ENCODE measurements at regions not wholly inside any gene's neighbourhood (a gene's known extent, or its start where the extent isn't known, plus 50 kb on each side); places are given as distances from the start of the nearest gene placed in this dataset.

DNA sequence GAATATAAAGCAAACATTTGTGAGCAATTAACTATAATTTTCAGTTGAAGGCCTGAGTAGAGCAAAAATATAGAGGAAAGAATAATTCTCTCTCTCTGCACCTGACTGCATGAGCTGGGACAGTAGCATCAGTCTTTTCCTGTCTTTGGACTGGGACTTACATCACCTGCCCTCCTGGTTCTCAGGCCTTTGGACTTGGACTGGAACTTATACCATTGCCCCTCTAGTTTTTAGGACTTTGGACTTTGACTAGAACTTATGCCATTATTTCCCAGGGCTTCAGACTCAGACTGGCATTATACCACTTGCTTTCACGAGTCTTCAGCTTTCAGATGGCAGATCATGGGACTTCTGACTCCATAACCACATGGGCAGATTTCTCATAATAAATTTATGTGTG, 81.0 kb upstream of the SLC25A13 start:
- no peak for DNase-seq

DNA sequence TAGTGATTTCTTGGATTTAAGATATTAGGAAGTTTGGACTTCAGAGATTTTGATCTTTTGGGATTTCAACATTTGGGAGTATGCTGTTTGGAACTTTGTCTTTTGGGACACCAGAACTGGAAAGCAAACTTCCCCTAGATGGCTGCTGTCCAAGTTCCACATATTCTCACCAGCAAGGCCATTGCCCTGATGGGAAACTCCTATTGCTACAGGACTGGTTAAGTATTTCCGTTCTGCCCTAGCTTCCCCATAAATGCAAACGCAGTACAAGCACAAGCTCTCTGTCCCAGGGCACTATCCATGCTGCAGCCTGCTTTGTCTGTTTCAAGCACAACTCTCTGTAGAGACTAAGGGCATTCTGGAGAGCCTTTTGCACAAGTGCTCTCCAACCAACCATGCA, 79.3 kb upstream of the SLC25A13 start:
- no peak for DNase-seq

DNA sequence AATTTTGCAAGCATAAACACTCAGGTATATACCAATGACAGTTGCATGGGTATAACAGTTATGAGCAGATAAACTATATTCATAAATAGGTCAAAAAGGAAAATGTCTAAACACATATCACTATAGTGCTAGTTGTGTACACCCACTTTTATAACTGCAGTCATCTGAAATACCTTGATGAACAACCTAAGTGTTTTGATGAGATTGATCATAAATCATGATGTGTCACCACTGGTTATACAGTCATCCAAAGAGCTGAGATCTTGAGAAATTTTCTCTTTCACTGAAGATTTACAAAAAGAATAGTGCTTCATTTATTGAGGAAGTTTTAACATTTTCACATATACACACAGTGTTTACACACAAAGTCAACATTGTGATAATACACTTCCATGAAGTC, 78.6 kb upstream of the SLC25A13 start:
- no peak for DNase-seq

DNA sequence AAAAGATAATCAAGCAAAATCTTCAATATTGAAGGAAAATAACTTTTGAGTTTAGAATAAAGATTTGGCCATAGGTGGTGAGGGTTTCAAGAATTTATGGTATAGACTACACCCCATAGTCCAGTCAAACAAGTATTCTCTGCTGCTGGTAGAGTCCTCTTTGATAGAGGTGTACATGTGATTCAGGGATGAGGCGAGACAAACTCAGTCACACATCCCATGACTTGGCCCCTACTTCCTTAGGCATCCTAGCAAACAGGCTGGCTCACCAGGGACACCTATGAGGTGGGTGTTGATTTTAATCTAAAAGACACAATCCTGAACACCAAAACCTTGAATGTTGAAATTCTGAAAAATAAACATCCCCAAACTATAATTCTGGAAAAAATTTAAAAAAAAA, 78.1 kb upstream of the SLC25A13 start:
- DNase-seq: no peak

DNA sequence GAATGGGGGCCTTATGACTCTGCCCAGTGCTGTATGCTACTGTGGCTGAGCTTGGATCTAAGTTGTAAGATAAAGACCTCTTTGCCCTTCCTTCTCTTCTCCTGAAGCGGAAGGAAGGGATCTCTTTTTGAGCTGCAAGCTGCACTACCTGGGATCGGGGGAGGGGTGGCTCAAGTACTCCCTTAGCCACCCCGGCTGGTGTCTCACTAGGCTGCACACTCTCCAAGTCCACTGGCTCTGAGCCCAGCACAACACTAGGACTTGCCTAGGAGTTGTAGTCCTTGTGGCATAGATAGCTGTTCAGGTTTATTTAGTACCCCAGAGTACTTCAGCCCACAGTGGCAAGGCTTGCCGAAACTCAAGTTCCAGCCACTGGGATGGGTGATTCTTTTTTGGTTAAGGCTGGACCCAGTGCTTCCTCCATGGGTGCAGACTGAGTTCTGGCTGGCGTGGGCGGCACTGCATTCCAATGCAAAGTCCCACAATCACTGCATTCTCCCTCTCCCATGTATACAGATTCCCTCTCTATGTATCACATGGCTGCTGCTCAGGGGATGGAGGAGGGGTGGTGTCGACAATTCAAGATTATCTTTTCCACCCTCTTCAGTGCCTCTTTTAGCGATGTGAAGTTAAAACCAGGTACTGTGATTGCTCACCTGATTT, 76.2 kb upstream of the SLC25A13 start:
- DNase-seq: no peak

DNA sequence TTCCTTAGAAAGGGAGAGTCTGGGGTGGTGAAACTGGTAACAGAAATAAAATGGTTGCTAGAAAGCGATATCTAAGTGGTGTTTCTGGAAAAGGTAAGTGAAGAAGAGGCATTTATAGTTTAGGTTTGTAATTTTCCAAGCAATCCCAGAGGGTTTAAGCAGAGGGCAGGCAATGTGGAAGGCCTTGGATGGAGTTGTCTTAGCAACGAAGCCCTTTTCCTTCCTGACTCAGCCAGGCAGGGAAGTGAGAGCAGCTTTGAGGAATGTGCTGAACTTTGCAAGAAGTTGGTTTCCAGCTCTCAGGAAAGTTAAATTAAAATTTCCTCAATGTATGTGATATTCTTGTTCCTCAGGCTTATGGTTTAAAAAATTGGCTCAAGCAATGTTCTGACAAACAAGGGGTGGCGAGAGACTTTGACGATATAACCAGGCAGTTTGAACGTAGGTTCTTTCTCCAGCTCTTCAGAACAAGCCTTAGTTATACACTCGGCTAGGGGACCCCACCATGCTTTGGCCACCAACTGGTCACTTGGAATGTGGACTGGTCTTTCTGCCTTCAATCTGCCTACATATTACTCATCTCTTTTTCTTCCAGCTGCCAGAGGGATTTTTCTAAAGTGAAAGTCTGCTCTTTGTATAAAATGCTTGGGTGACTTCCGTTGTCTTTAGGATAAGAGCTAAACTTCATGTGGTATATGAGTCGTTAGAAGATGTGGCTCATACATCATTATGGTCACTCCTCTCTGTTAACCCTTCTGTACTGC, 66.9 kb upstream of the SLC25A13 start:
- no peak for DNase-seq

DNA sequence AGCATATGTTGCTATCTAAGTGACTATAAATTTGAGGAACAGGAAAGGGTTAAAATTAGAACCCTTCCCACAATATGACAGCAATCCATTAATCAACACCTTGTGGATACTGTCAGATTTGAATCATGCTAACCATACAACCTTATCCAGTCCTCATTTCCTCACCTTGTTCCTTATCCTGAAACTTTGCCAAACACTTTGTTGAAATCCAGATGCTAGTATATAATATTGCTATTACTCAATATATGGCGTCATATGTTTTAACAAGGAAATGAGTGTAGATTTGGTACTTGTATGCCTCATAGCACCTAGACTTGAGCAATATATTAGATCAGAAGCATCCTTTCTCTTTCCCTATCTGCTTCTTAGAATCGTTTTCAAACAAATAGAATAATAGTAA, 66.3 kb upstream of the SLC25A13 start:
- no peak for DNase-seq

DNA sequence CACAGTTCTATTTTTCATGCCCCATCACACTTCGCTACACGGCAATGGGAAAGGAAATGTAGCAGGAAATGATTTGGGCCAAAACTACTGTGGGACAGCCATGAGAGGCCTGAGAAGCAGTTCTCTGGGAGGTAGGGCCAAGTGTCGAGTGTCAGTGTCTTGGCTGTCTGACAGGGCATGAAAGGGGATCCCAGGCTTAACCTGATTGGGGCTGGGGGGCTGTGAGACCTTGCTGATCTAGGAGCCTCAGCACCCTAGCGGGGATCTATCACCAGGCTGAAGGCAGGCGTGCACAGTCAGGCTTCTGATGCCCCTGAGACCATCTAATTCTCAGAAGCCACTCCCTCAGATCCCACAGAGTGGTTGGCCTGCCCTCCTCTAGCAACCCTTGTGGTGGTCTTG, 58.2 kb upstream of the SLC25A13 start:
- no peak for DNase-seq

DNA sequence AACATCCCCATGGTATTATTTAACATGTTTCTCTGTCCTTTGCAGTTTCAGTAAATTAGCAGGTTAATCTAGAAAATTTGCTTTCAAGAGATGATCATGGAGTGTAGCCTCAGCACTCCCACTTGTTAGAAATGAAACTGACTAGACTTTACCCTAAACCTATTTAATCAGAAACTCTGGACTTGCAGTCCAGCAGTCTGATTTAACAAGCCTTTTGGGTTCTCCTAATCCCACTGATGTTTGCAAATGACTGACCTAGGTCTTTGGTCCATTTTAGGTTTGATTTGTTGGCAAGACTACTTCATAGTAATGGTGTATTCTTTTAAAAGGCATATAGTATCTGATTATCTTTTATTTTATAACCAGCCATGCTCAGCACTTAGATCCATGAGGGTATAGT, 55.5 kb upstream of the SLC25A13 start:
- DNase-seq: no peak
